Left hindlimb (tissue), 1 donor: ENCODE measurements at regions not wholly inside any gene's neighbourhood (a gene's known extent, or its start where the extent isn't known, plus 50 kb on each side); places are given as distances from the start of the nearest gene placed in this dataset.

ENCODE experiments used
- DNase-seq: peaks from one replicate; pipeline ENCODE4 v3.0.0-alpha.2; 2018

GRCh38 chr16:49121636-49122035, 160.0 kb downstream of the CBLN1 start:
- DNase-seq, result no peak

GRCh38 chr16:49120631-49121030, 161.0 kb downstream of the CBLN1 start:
- DNase-seq, result no peak

GRCh38 chr16:49116873-49117272, 164.8 kb downstream of the CBLN1 start:
- DNase-seq, result no peak

GRCh38 chr16:49115956-49116355, 165.7 kb downstream of the CBLN1 start:
- DNase-seq, result no peak

DNA sequence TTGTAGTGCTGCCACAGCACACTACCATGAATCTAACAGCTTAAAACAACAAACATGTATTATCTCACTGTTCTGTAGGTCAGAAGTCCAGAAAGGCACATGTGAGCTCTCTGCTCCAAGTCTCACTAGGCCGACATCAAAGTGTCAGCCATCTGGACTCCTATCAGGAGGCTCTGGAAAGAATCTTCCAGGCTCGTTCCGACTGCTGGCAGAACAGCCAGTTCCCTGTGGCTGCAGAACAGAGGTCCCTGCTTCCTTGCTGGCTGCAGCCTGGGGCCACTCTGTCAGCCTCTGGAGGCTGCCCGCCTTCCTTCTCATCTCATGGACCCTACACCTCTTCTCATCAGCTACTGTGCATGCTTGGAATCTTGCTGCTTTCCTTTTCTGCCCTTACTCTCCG, 168.9 kb downstream of the CBLN1 start:
- DNase-seq, result no peak

DNA sequence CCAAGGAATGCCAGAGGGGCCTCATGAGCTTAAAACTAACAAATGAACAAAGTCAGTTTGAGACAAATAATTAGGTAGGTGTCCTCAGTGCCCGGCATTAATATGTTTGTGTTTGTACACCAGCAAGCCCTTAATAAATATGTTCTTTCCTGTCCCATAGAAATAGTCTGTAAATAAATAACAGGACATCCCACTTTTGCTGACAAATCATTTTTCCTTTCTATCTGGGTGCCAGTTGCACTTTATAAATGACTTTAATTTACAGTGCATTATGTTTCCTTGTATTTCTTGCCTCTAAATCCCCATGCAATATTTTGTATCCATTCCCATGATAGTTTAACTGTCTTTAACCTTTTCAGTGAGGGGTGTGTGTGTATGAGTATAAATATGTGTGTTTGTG, 170.3 kb downstream of the CBLN1 start:
- DNase-seq, result no peak

- DNase-seq, result no peak
Observed at GRCh38 chr16:49108611-49109010, 173.0 kb downstream of the CBLN1 start.

- no peak for DNase-seq
Observed at GRCh38 chr16:49103298-49103697, 178.3 kb downstream of the CBLN1 start.

- DNase-seq, result no peak
Observed at GRCh38 chr16:49101997-49102396, 179.6 kb downstream of the CBLN1 start.

- DNase-seq, result no peak
Observed at GRCh38 chr16:49100366-49100765, 181.3 kb downstream of the CBLN1 start.

DNA sequence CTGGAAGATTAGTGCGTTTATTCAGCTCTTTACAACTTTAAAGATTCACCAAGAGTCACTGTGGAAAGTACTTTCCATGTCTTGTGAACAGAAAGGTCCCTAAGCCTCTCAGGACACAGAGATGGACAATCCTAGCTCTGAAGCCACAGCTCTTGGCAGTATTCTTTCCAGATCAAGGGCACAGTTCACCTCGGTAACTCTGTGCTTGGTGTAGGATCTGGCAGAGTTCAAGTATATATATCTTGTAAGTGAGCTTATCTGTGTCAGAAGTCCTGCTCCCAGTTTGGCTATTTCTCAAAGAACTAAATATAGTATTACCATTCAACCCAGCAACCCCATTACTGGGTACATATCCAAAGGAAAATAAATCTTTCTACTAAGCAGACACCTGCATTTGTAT, 183.7 kb downstream of the CBLN1 start:
- no peak for DNase-seq

GRCh38 chr16:49096176-49096945, 185.3 kb downstream of the CBLN1 start:
- no peak for DNase-seq

DNA sequence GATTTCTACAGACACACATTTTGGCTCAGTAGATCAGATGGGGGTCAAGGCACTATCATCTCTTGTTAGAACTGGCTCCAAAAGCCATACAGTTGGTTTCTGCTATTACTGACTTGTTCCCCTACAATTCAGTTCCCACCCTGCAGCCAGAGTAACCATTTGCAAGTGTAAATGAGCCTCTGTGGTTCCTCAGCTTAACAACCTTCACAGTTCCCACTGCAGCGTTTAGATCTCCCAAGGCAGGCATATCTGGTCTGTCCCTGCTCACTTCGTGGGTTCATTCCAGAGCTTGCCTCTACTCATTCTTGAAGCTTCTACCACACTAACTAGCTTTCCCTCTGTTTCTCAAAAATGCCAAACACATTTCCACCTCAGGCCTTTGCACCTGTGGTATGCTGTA, 186.1 kb downstream of the CBLN1 start:
- DNase-seq, result no peak

GRCh38 chr16:49094471-49094870, 187.2 kb downstream of the CBLN1 start:
- DNase-seq, result no peak

DNA sequence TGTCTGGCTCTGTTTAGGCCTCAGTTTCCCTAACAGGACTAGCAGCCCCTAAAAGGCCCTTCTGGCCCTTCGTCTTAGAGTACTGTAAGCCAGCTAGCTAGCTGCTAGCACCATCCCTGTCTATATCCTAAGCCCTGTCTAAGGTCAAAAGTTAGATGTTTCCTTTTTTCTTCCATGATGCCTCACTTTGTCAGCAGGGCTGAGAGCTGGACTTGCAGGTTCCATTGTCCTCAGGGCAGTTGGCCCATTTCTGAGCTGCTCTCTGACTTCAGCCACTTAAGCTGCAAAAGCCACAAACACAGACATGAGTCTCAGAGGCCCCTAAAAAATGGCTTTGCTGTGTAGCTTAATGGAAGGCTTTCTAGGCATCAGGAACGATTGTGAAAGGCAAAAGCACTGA, 187.7 kb downstream of the CBLN1 start:
- no peak for DNase-seq

DNA sequence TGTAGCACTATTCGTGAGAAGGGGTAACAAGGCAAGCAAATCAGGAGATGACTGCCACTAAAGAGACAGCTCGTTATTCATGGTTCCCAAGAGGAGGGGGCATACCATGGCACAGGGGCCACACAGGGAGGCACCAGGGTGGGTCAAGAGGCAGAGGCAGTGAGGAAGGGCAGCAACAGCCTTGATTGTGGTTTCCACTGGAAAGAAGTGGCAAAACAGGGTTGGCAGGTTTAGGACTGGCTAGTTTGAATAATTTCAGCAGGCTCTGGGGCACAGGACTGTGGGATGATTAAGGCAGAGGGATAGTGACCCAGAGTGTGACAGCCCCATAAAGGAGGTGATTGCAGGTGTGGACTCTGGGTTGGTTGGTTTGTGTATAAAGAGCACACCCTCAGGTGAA, 188.9 kb downstream of the CBLN1 start:
- DNase-seq, result no peak

- no peak for DNase-seq
Observed at GRCh38 chr16:49089533-49089932, 192.1 kb downstream of the CBLN1 start.

DNA sequence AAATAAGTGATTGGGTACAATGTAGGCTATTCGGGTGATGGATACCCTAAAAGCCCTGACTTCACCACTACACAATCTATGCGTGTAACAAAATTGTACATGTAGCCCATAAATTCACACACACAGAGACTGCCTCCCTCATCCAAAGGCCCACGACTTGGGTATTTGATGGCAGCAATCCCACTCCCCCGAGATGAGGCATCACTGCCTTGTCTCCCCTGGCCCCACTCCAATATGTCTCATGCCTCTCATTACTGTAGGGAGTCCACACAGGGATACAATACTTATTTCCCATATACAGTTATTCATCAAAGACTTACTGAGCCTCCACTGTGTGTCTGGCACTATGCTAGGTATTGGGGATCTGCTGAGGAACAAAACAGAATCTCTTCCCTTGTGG, 192.6 kb downstream of the CBLN1 start:
- DNase-seq, result no peak

GRCh38 chr16:49085686-49086085, 196.0 kb downstream of the CBLN1 start:
- DNase-seq, result no peak

- no peak for DNase-seq
Observed at GRCh38 chr16:49084628-49085390, 196.8 kb downstream of the CBLN1 start.

GRCh38 chr16:49081554-49081953, 200.1 kb downstream of the CBLN1 start:
- DNase-seq, result no peak

DNA sequence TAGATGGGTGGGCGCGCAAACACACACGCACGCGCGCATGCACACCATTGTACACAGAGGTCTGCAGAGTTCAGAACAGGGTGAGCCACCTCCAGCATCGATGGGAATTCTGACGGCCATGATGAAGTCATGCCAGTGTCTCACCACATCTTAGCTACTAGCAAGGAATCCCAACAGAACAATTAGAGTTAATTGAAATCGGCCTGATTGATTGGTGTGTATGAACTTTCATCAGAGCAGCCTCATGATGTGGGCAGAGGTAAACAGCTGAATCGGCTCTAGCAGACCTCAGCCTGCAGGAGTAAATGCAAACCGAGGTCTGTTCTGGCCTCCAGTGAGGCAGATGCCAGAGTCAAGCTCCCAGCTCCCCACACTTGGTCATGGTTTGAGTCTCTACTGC, 200.6 kb downstream of the CBLN1 start:
- DNase-seq, result no peak

DNA sequence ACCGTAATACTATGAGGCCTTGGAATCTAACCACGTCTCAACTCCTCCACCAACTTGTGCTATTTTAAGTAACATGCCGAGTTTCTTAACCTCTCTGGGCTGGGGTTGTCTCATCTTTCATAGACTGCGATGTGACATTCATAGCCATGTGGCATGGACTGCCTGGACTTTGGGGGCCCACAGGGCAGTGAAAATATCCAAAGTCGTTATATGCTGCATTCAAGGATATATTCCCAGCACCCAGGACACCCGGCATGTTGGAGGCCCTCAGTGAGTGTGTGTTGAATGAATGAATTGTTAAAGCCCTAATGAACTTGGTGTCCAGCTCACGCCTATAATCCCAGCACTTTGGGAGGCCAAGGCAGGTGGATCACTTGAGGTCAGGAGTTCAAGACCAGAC, 203.1 kb downstream of the CBLN1 start:
- DNase-seq, result no peak

- DNase-seq, result no peak
Observed at GRCh38 chr16:49078104-49078503, 203.5 kb downstream of the CBLN1 start.

- DNase-seq, result no peak
Observed at GRCh38 chr16:49075709-49076108, 205.9 kb downstream of the CBLN1 start.
